ENCODE measurements at regions not wholly inside any gene's neighbourhood (a gene's known extent, or its start where the extent isn't known, plus 50 kb on each side); places are given as distances from the start of the nearest gene placed in this dataset.

- no peak for TF ChIP-seq SAP30 (IDR thresholded peaks at IDR 0.05; ENCODE audit: borderline replicate concordance, insufficient read depth, low read depth, low read length, poor library complexity, severe bottlenecking)
- no peak for TF ChIP-seq RBM39 (optimal IDR thresholded peaks at IDR 0.05; ENCODE audit: low read depth, low read length)
- no peak for TF ChIP-seq PTTG1 (tag; IDR thresholded peaks at IDR 0.05; ENCODE audit: low read depth)
- no peak for TF ChIP-seq MBD1 (CRISPR knock-in tag; IDR thresholded peaks at IDR 0.05)
- no peak for TF ChIP-seq MEF2D (tag; conservative IDR thresholded peaks at IDR 0.05; ENCODE audit: low read depth)
- TF ChIP-seq ELK3 (CRISPR knock-in tag; IDR thresholded peaks at IDR 0.05), result no peak
- no peak for TF ChIP-seq ZNF584 (CRISPR knock-in tag; IDR thresholded peaks at IDR 0.05; ENCODE audit: low read depth)
- TF ChIP-seq DEAF1 (CRISPR knock-in tag; IDR thresholded peaks at IDR 0.05), result no peak
- no peak for TF ChIP-seq ZNF644 (tag; IDR thresholded peaks at IDR 0.05; ENCODE audit: low read depth)
- TF ChIP-seq KLF13 (tag; IDR thresholded peaks at IDR 0.05; ENCODE audit: borderline replicate concordance, low read depth), result no peak
- TF ChIP-seq FOXP4 (CRISPR knock-in tag; IDR thresholded peaks at IDR 0.05; ENCODE audit: borderline replicate concordance), result no peak
- TF ChIP-seq TFE3 (CRISPR knock-in tag; IDR thresholded peaks at IDR 0.05), result no peak
These were observed 260.5 kb downstream of the CALCRL start (continued) for GRCh38 chr2:187187519-187187918.

Measured in K562 (cell line).